ENCODE measurements at regions not wholly inside any gene's neighbourhood (a gene's known extent, or its start where the extent isn't known, plus 50 kb on each side); places are given as distances from the start of the nearest gene placed in this dataset.

GRCh38 chr5:152572812-152573211, 167.7 kb upstream of the NMUR2 start:
- Mint-ChIP-seq H3K9me3 (peaks cover 27% of the 10 kb centered on the region), H3K4me1 (ENCODE audit: low read depth) (no peaks in the 10 kb centered on the region), H3K36me3 (ENCODE audit: low read depth) (no peaks in the 10 kb centered on the region), H3K27ac (no peak overlapping the region), H3K4me3 (no peak overlapping the region), H3K27me3 (ENCODE audit: insufficient read depth) (no peaks in the 10 kb centered on the region)
- TF ChIP-seq, protein P1, sequence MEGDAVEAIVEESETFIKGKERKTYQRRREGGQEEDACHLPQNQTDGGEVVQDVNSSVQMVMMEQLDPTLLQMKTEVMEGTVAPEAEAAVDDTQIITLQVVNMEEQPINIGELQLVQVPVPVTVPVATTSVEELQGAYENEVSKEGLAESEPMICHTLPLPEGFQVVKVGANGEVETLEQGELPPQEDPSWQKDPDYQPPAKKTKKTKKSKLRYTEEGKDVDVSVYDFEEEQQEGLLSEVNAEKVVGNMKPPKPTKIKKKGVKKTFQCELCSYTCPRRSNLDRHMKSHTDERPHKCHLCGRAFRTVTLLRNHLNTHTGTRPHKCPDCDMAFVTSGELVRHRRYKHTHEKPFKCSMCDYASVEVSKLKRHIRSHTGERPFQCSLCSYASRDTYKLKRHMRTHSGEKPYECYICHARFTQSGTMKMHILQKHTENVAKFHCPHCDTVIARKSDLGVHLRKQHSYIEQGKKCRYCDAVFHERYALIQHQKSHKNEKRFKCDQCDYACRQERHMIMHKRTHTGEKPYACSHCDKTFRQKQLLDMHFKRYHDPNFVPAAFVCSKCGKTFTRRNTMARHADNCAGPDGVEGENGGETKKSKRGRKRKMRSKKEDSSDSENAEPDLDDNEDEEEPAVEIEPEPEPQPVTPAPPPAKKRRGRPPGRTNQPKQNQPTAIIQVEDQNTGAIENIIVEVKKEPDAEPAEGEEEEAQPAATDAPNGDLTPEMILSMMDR (IDR thresholded peaks at IDR 0.05): no peak
- DNase-seq: no peak

DNA sequence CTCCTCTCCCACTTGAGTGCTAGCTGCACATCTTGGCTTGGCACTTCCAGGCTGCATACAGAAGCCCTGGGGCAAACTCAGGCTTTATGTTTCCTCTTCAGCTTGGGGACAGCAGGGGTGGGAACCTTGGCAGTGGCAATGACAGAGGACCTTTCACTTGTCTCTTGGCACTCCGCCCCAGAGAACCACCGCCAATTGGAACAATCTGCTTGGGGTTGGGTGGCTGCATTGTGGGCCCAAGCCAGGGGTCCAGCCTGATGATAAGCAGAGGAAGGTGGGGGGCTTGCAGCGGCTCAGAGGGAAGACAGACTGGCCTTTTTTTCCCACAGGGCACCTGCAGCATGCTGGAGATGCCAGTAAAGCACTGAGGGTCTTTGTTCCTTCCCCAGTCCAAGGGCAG, 179.0 kb upstream of the NMUR2 start:
- TF ChIP-seq, protein P1 (IDR thresholded peaks at IDR 0.05): no peak
- Mint-ChIP-seq H3K9me3 (peaks cover 62% of the 10 kb centered on the region), H3K4me1 (ENCODE audit: low read depth) (no peaks in the 10 kb centered on the region), H3K27me3 (ENCODE audit: insufficient read depth) (no peaks in the 10 kb centered on the region; the same call in 1 of the 2 replicates), H3K27ac (no peak overlapping the region), H3K4me3 (no peak overlapping the region), H3K36me3 (ENCODE audit: low read depth) (no peaks in the 10 kb centered on the region; the same call in 1 of the 2 replicates)
- no peak for DNase-seq

DNA sequence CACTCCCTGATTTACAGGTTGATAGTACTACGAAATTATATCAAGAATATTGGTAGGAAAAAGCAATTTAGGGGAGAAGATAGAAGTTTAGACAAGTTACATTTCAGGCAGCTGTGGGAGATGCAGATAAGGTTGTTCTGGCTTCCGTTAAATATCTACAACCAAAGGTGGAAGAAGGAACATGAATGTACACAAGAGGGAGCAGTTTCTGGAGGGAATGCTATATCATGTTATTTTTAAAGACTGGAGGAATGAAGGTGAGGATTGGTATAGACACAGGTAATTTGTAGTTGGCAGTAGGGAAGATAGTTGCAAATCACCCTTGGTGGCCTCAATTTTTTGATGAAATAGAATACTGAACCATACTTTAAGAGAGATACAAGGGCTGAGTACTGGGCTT, 187.3 kb upstream of the NMUR2 start:
- Mint-ChIP-seq H3K27me3 (ENCODE audit: insufficient read depth) (no peaks in the 10 kb centered on the region; the same call in 1 of the 2 replicates), H3K4me3 (no peak overlapping the region), H3K36me3 (ENCODE audit: low read depth) (no peaks in the 10 kb centered on the region; the same call in 1 of the 2 replicates), H3K4me1 (ENCODE audit: low read depth) (no peaks in the 10 kb centered on the region), H3K9me3 (peaks cover 29% of the 10 kb centered on the region), H3K27ac (no peak overlapping the region)
- no peak for DNase-seq
- TF ChIP-seq, protein P1 (IDR thresholded peaks at IDR 0.05): no peak

- Mint-ChIP-seq H3K27ac (no peak overlapping the region), H3K27me3 (ENCODE audit: insufficient read depth) (no peaks in the 10 kb centered on the region), H3K4me1 (ENCODE audit: low read depth) (no peaks in the 10 kb centered on the region)
These were observed 188.3 kb upstream of the NMUR2 start for GRCh38 chr5:152593388-152593787.

GRCh38 chr5:152595405-152595804, 190.3 kb upstream of the NMUR2 start:
- TF ChIP-seq, protein P1 (IDR thresholded peaks at IDR 0.05): no peak
- Mint-ChIP-seq H3K36me3 (ENCODE audit: low read depth) (no peaks in the 10 kb centered on the region), H3K27ac (no peak overlapping the region), H3K4me3 (no peak overlapping the region), H3K4me1 (ENCODE audit: low read depth) (no peaks in the 10 kb centered on the region), H3K9me3 (peaks cover 30% of the 10 kb centered on the region), H3K27me3 (ENCODE audit: insufficient read depth) (no peaks in the 10 kb centered on the region)
- DNase-seq: no peak

More at GRCh38 chr5:152593388-152593787, 188.3 kb upstream of the NMUR2 start:
- Mint-ChIP-seq H3K9me3 (peaks cover 20% of the 10 kb centered on the region), H3K36me3 (ENCODE audit: low read depth) (no peaks in the 10 kb centered on the region), H3K4me3 (no peak overlapping the region)
- no peak for DNase-seq
- TF ChIP-seq, protein P1 (IDR thresholded peaks at IDR 0.05): no peak; the same call in 1 of the 2 replicates

GRCh38 chr5:152599096-152599495, 194.0 kb upstream of the NMUR2 start:
- TF ChIP-seq, protein P1 (IDR thresholded peaks at IDR 0.05): no peak
- H3K4me1 Mint-ChIP-seq (ENCODE audit: low read depth): no peaks in the 10 kb centered on the region
- no peak overlapping the region for H3K4me3 Mint-ChIP-seq
- no peak for DNase-seq
- H3K27me3 Mint-ChIP-seq (ENCODE audit: insufficient read depth): no peaks in the 10 kb centered on the region
- peaks cover 35% of the 10 kb centered on the region for H3K9me3 Mint-ChIP-seq
- no peak overlapping the region for H3K27ac Mint-ChIP-seq
- no peaks in the 10 kb centered on the region for H3K36me3 Mint-ChIP-seq (ENCODE audit: low read depth)

Data from HFFc6 (cell line).